GM12892 (cell line): ENCODE measurements at regions not wholly inside any gene's neighbourhood (a gene's known extent, or its start where the extent isn't known, plus 50 kb on each side); places are given as distances from the start of the nearest gene placed in this dataset.

Experiments
- POLR2A ChIP-seq: IDR thresholded peaks from 2 replicates; pipeline ENCODE4 v1.6.1; 2011; ENCODE audit warnings: low read depth, low read length, control low read depth
- POLR2AphosphoS5 ChIP-seq: IDR thresholded peaks from 2 replicates; pipeline ENCODE4 v1.6.1; 2011; ENCODE audit warnings: low read depth, low read length, control low read depth
- TAF1 ChIP-seq: IDR thresholded peaks from 2 replicates; pipeline ENCODE4 v1.6.1; 2011; ENCODE audit warnings: low read depth, mild to moderate bottlenecking, control low read depth, low read length, borderline replicate concordance

DNA sequence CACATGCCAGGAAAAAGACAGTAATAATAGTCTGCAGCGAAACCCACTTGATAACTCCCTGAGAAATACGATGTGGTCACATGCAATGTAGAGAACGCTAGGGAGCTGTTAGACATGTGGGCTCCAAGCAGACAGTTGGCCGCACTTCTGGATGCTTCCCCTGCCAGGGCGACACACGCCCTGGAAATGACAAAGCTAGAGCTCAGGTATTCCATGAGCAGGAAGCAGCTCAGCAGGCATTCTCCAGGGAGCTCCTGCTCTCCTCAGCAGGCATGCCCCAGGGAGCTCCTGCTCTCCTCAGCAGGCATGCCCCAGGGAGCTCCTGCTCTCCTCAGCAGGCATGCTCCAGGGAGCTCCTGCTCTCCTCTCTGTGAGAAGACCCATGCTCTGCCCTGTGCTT lies 52.4 kb upstream of the NXT1 start:
- no peak for TF ChIP-seq POLR2A
- no peak for TF ChIP-seq TAF1
- TF ChIP-seq POLR2AphosphoS5, result no peak
